Caco-2 (cell line): ENCODE measurements at regions not wholly inside any gene's neighbourhood (a gene's known extent, or its start where the extent isn't known, plus 50 kb on each side); places are given as distances from the start of the nearest gene placed in this dataset.

Experiments used
- BruUV-seq: library from RNA; stranded (reverse); fragments of 400-500 nt; replicated peaks from 2 replicates; lab custom pipeline; 2021; lab: Mats Ljungman, UMichigan
- CTCF ChIA-PET: fragments of 300-600 bp; sonication (Branson Sonifier 250); formaldehyde crosslinking; loops from one replicate; lab custom pipeline; 2022; ENCODE audit warnings: antibody characterized with exemption; lab: Charles Lee
- POLR2A ChIA-PET: fragments of 300-600 bp; sonication (Branson Sonifier 250); formaldehyde crosslinking; loops from one replicate; lab custom pipeline; 2022; ENCODE audit warnings: antibody characterized with exemption; lab: Charles Lee
- DNase-seq, 2 experiments: peaks; one replicate each; pipeline versions ENCODE4 v3.0.0 to v3.0.0-alpha.2; 2020 to 2022
- H3K27me3 ChIP-seq: replicated peaks from 2 replicates; pipeline ENCODE4 v1.6.0; 2011; ENCODE audit warnings: low read length; ENCODE audit not compliant: control insufficient read depth, insufficient read depth
- H3K36me3 ChIP-seq: 2 replicates; pipeline ENCODE4 v1.5.1; 2011; ENCODE audit warnings: low read length; ENCODE audit not compliant: control insufficient read depth, insufficient read depth
- H3K4me1 ChIP-seq: fragments of 250-450 bp; sonication (Bioruptor Pico); 2 replicates; pipeline ENCODE4 v1.5.1; 2020; ENCODE audit warnings: mild to moderate bottlenecking
- H3K4me3 ChIP-seq: 2 replicates; pipeline ENCODE4 v1.5.1; 2011; ENCODE audit warnings: low read depth, mild to moderate bottlenecking, control low read depth, low read length
- H3K9me3 ChIP-seq: fragments of 250-450 bp; sonication (Bioruptor Pico); 2 replicates; pipeline ENCODE4 v1.5.1; 2020; ENCODE audit warnings: mild to moderate bottlenecking, moderate library complexity
- H3K27ac Mint-ChIP-seq: one replicate; pipeline ENCODE4 v1.8.0; 2022; ENCODE audit warnings: mixed read lengths; ENCODE audit not compliant: unreplicated experiment
- H3K27me3 Mint-ChIP-seq: one replicate; pipeline ENCODE4 v1.8.0; 2022; ENCODE audit warnings: mixed read lengths; ENCODE audit not compliant: insufficient read depth, unreplicated experiment
- H3K36me3 Mint-ChIP-seq: one replicate; pipeline ENCODE4 v1.8.0; 2022; ENCODE audit warnings: mild to moderate bottlenecking, mixed read lengths; ENCODE audit not compliant: insufficient read depth, unreplicated experiment
- H3K4me1 Mint-ChIP-seq: one replicate; pipeline ENCODE4 v1.8.0; 2022; ENCODE audit warnings: low read depth, mixed read lengths; ENCODE audit not compliant: unreplicated experiment
- H3K4me3 Mint-ChIP-seq: one replicate; pipeline ENCODE4 v1.8.0; 2022; ENCODE audit warnings: mild to moderate bottlenecking, moderate library complexity, mixed read lengths; ENCODE audit not compliant: unreplicated experiment
- H3K9me3 Mint-ChIP-seq: one replicate; pipeline ENCODE4 v1.8.0; 2022; ENCODE audit warnings: mixed read lengths; ENCODE audit not compliant: unreplicated experiment
- intact Hi-C: fragments of 100-400 bp; cut with micrococcal nuclease; formaldehyde crosslinking; loops from one replicate; pipeline ENCODE4 v1.10.0; 2022; ENCODE audit not compliant: unreplicated experiment
- TF ChIP-seq, protein P1 (sequence below), 2 experiments: fragments of 200-600 bp in 1 of 2; IDR thresholded peaks; 1 replicate in 1 of 2; 2 replicates in 1 of 2; pipeline versions ENCODE4 v1.5.1 to v1.8.0; 2011 to 2022; ENCODE audit warnings: antibody characterized with exemption in 1 of 2, control low read depth in 1 of 2, inconsistent platforms in 1 of 2, low read depth in 1 of 2, low read length in 1 of 2, mild to moderate bottlenecking in 1 of 2, moderate library complexity in 1 of 2; ENCODE audit not compliant: insufficient read depth in 1 of 2, severe bottlenecking in 1 of 2, unreplicated experiment in 1 of 2

DNA sequence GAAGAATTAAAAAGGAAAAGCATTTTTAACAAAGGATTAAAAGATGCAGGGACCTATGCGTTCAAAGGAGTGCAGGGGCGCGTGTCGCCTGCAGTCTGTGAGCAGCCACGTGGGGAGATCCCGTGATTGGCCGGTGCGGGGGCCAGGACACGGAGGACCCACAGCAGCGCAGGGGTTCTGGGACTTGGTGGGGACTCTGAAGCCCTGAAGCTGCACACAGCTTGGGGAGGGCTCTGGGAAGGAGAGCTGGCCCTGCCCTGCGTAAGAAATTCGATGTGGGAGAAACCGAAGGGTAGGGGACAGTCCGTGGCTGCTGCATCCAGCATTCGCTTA, 268.1 kb downstream of the KLF6 start:
- Histone ChIP-seq H3K4me1 (no peaks in the 10 kb centered on the region), H3K36me3 (no peaks in the 10 kb centered on the region), H3K9me3 (peaks cover 17% of the 10 kb centered on the region; the same call in 1 of the 2 replicates), H3K4me3 (no peak overlapping the region), H3K27me3 (no peaks in the 10 kb centered on the region)
- intact Hi-C loops: no loop called here
- Mint-ChIP-seq H3K27ac (no peak overlapping the region), H3K27me3 (no peaks in the 10 kb centered on the region), H3K4me1 (no peaks in the 10 kb centered on the region), H3K4me3 (no peak overlapping the region), H3K36me3 (no peaks in the 10 kb centered on the region), H3K9me3 (peaks cover 19% of the 10 kb centered on the region)
- ChIA-PET CTCF (no interaction called here), POLR2A (no interaction called here)
- BruUV-seq: no TSS peak
- TF ChIP-seq, protein P1, sequence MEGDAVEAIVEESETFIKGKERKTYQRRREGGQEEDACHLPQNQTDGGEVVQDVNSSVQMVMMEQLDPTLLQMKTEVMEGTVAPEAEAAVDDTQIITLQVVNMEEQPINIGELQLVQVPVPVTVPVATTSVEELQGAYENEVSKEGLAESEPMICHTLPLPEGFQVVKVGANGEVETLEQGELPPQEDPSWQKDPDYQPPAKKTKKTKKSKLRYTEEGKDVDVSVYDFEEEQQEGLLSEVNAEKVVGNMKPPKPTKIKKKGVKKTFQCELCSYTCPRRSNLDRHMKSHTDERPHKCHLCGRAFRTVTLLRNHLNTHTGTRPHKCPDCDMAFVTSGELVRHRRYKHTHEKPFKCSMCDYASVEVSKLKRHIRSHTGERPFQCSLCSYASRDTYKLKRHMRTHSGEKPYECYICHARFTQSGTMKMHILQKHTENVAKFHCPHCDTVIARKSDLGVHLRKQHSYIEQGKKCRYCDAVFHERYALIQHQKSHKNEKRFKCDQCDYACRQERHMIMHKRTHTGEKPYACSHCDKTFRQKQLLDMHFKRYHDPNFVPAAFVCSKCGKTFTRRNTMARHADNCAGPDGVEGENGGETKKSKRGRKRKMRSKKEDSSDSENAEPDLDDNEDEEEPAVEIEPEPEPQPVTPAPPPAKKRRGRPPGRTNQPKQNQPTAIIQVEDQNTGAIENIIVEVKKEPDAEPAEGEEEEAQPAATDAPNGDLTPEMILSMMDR (IDR thresholded peaks at IDR 0.05; ENCODE audit: insufficient read depth in 1 of 2, low read depth in 1 of 2, low read length in 1 of 2, severe bottlenecking in 1 of 2, unreplicated experiment in 1 of 2): no peak
- no peak for DNase-seq

DNA sequence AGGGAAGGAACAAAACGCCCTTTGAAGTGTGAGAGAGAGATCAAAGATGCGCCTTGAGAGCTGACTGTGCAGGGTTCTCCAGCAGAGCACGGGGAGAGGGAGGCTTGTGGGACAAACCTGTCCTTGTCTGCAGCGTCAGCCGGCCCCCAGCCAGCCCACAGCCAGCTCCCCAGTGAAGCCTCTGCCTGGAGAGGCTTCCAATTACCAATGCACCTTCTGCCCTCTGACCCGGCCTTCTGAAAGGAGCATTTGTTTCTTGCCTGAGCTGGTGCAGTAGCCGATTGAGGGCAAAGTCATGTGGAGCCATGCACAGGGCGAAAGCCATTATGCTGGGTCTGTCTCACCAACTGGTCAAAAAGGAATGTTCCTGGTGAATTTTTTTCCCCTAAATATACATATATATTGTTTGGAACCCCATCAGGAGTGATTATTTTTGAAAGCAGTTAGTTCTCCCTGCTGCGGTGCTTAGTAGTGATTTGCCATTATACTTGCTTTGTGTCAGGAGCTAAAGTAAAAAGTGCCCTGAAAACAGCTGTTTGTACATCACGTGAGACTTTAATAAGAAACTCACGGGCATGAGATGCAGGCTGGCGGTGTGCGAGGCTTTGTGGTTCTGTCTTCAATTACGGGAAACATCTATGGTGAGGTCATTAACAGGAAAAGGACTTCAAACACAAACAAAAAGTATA, 268.6 kb downstream of the KLF6 start:
- no peaks in the 10 kb centered on the region for H3K4me1 ChIP-seq
- H3K27me3 ChIP-seq: no peaks in the 10 kb centered on the region
- H3K4me1 Mint-ChIP-seq: no peaks in the 10 kb centered on the region
- no peak overlapping the region for H3K4me3 Mint-ChIP-seq
- TF ChIP-seq, protein P1 (IDR thresholded peaks at IDR 0.05; ENCODE audit: insufficient read depth in 1 of 2, low read depth in 1 of 2, low read length in 1 of 2, severe bottlenecking in 1 of 2, unreplicated experiment in 1 of 2): no peak
- BruUV-seq: no TSS peak
- no peaks in the 10 kb centered on the region for H3K36me3 ChIP-seq
- ChIA-PET POLR2A (no interaction called here), CTCF (no interaction called here)
- no peaks in the 10 kb centered on the region for H3K36me3 Mint-ChIP-seq
- H3K9me3 ChIP-seq: peaks cover 17% of the 10 kb centered on the region; the same call in 1 of the 2 replicates
- DNase-seq: no peak
- no peak overlapping the region for H3K27ac Mint-ChIP-seq
- intact Hi-C loops: no loop called here
- peaks cover 19% of the 10 kb centered on the region for H3K9me3 Mint-ChIP-seq
- no peak overlapping the region for H3K4me3 ChIP-seq
- H3K27me3 Mint-ChIP-seq: no peaks in the 10 kb centered on the region

DNA sequence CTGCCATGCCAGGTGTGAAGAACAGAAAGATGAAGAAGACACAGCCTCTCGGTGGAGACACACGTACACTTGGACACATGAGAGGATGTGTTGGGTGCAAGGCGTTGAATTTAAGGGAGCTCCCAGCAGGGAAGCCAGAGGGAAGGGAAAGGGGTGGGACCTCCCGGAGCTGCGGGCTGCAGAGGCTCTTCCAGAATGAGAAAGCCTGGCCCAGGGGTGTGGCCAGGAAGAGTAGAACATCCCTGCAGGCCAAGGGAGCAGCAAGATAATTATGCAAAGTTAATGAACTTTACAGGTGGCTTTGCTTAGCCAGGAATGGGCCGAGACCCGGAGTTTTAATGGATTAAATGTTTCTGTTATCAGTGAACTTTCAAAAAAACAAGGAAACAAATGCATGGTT, 270.3 kb downstream of the KLF6 start:
- intact Hi-C loops: no loop called here
- no peak for DNase-seq
- BruUV-seq: no TSS peak
- H3K9me3 ChIP-seq: peaks cover 23% of the 10 kb centered on the region; the same call in 1 of the 2 replicates
- H3K4me1 ChIP-seq: no peaks in the 10 kb centered on the region
- H3K27me3 ChIP-seq: no peaks in the 10 kb centered on the region
- CTCF ChIA-PET: no interaction called here
- no peak overlapping the region for H3K27ac Mint-ChIP-seq
- no peak overlapping the region for H3K4me3 Mint-ChIP-seq
- no peaks in the 10 kb centered on the region for H3K27me3 Mint-ChIP-seq
- no peaks in the 10 kb centered on the region for H3K4me1 Mint-ChIP-seq
- H3K4me3 ChIP-seq: no peak overlapping the region
- TF ChIP-seq, protein P1 (IDR thresholded peaks at IDR 0.05; ENCODE audit: insufficient read depth in 1 of 2, low read depth in 1 of 2, low read length in 1 of 2, severe bottlenecking in 1 of 2, unreplicated experiment in 1 of 2): no peak
- no peaks in the 10 kb centered on the region for H3K36me3 ChIP-seq
- no peaks in the 10 kb centered on the region for H3K36me3 Mint-ChIP-seq
- POLR2A ChIA-PET: no interaction called here
- H3K9me3 Mint-ChIP-seq: peaks cover 19% of the 10 kb centered on the region
